Skeletal muscle cell (primary cell): ENCODE measurements at regions not wholly inside any gene's neighbourhood (a gene's known extent, or its start where the extent isn't known, plus 50 kb on each side); places are given as distances from the start of the nearest gene placed in this dataset.
A peak's percentile ranks its signal among the peaks of the same experiment; 100 is the strongest.
"Not testable (repeated sequence)": the region's sequence is repeated elsewhere in the genome, so short reads cannot be mapped to it uniquely, and the experiment has no call there.

Source experiments
- DNase-seq: peaks from one replicate; pipeline ENCODE4 v3.0.0-alpha.2; 2010; ENCODE audit warnings: low read depth
- H3K4me3 ChIP-seq: 2 replicates; pipeline ENCODE4 v1.5.1; 2011; ENCODE audit warnings: low read depth, mild to moderate bottlenecking, control low read depth, low read length, moderate library complexity

DNA sequence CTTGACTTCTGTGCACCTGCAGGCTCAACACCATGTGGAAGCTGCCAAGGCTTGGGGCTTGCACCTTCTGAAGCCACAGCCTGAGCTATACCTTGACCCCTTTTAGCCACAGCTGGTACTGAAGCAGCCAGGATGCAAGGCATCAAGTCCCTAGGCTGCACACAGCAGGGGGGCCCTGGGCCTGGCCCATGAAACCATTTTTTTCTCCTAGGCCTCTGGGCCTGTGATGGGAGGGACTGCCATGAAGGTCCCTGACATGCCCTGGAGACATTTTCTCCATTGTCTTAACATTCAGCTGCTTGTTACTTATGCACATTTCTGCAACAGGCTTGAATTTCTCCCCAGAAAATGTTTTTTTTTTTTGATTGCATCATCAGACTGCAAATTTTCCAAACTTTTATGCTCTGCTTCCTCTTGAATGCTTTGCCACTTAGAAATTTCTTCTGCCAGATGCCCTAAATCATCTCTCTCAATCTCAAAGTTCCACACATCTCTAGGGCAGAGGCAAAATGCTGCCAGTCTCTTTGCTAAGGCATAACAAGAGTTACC lies 260.2 kb downstream of the SPRY1 start:
- not testable (repeated sequence) for DNase-seq, H3K4me3 ChIP-seq

- not testable (repeated sequence) for H3K4me3 ChIP-seq, DNase-seq
Observed at GRCh38 chr4:123657606-123658005, 261.0 kb downstream of the SPRY1 start.

DNA sequence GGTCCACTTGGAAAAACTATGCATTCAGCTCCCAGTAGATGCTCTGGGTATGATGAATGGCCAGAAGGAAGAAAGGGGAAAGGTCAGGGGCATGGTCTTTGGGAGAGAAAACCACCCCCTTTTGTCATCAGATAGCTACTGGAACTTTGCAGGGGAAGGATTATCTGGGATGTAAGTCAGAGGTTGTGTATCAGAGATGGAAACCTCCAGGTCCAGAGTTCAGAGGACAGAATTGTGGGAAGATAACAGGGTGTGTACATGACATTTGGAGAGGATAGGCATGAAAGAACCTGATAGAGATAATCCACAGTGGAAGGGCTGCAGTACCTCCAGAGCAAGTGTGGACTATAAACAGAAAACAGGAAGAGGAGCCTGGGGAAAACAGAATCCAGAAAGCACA lies 262.7 kb downstream of the SPRY1 start:
- no peak overlapping the region for H3K4me3 ChIP-seq
- no peak for DNase-seq

DNA sequence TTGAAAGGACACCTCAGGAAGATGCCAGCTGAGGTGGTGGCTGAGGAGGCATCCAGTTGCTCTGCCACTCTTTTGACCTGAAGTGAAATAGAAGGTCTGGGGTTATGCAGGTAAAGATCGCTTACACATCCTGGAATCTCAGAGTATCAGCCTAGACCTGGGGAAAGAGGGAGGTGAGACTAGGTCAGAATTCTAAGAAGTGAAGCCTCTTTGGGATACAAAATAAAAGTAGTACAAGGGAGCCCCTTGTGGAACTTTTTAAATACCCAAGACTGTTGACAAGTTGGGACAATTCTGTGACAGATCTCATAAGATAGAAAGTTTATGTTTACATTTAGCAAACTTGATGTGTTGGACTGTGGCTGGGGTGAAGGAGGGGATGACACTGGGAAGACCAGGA lies 263.1 kb downstream of the SPRY1 start:
- no peak overlapping the region for H3K4me3 ChIP-seq
- DNase-seq, result no peak

GRCh38 chr4:123661080-123661737 lies 264.6 kb downstream of the SPRY1 start:
- H3K4me3 ChIP-seq, result no peak overlapping the region
- no peak for DNase-seq

DNA sequence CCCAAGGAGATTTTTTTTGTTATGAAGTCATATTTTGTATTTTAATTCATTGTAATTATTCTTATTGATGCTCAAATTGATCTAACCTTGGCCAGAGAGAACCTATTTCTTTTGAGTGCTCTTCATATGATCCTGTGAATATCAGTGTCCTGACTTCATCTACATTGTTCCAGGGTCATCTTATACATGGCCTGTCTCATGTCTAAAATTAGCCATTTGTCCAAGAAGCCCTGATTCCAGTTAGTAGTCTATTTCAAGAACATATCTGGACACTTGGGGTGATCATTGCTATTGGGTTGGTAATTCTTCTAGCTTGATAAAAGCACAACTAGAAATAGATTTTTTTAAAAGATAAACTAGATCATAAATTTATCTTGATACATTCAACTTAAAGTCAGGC lies 266.2 kb downstream of the SPRY1 start:
- no peak for DNase-seq
- H3K4me3 ChIP-seq, result no peak overlapping the region

GRCh38 chr4:123666486-123666885 lies 269.9 kb downstream of the SPRY1 start:
- no peak overlapping the region for H3K4me3 ChIP-seq
- DNase-seq, result no peak

GRCh38 chr4:123667496-123667895 lies 270.9 kb downstream of the SPRY1 start:
- peak; percentile 81 for DNase-seq

GRCh38 chr4:123667991-123668390 lies 271.4 kb downstream of the SPRY1 start:
- no peak overlapping the region for H3K4me3 ChIP-seq
- DNase-seq, result no peak

More at GRCh38 chr4:123667496-123667895, 270.9 kb downstream of the SPRY1 start:
- no peak overlapping the region for H3K4me3 ChIP-seq

GRCh38 chr4:123671636-123672404 lies 275.2 kb downstream of the SPRY1 start:
- H3K4me3 ChIP-seq, result no peak overlapping the region
- DNase-seq, result no peak

DNA sequence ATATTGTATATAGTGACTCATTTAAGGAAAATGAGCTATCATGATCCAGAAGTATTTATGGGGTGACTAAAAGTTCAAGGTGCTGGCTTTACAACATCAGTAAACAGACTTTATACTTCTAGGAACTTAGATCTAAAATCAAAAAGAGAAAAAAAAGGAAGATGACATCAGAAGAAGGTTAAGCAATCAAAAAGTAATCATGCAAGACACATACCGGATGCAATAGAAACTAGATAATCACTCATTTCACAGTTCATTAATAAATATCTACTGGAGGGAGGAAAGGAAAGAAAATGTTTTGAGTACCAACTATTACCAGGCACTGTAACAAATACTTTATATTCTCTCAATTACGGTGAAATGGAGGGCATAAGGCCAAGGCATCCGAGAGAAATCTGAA lies 276.4 kb downstream of the SPRY1 start:
- no peak overlapping the region for H3K4me3 ChIP-seq
- no peak for DNase-seq

- no peak overlapping the region for H3K4me3 ChIP-seq
- no peak for DNase-seq
Observed at GRCh38 chr4:123673971-123674370, 277.4 kb downstream of the SPRY1 start.

GRCh38 chr4:123674762-123675465 lies 278.3 kb downstream of the SPRY1 start:
- DNase-seq, result no peak
- no peak overlapping the region for H3K4me3 ChIP-seq

DNA sequence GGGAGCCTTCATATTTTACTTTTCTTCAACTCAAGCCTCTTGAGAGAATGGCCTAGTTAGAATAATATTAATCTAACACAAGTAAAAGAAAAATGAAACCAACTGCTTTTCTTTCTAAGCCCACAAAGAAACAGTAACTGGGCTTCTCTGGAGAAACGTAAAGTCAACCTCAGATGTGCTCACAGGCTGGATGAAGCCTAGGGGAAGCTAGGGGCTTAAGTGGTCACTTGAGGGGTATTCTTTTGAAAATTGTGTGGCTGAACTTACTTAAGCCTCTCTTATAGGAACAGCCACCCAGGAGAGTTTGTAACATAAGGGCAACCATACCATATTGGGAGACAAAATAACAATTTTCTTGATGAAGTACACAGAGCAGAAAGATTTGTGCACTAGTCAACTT lies 279.0 kb downstream of the SPRY1 start:
- DNase-seq, result no peak
- no peak overlapping the region for H3K4me3 ChIP-seq

- no peak overlapping the region for H3K4me3 ChIP-seq
- DNase-seq, result no peak
Observed at GRCh38 chr4:123676071-123676889, 279.7 kb downstream of the SPRY1 start.

DNA sequence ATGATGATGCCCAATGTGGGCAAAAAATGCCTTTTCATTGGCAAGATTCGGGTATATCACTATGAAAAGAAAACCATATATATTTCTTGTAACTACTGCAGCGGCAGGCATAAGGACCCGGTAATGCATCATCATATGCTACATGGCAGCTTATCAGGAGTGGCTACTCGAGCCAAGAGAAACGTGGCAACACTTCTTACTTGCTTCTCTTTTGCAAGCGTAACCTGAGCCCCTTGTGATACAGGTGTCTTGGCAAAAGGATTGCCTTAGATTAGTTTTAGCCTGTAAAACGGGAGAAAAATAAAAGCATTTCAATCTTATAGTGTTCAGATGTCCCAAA lies 280.3 kb downstream of the SPRY1 start:
- no peak overlapping the region for H3K4me3 ChIP-seq
- DNase-seq, result no peak

GRCh38 chr4:123682931-123683330 lies 286.3 kb downstream of the SPRY1 start:
- H3K4me3 ChIP-seq, result no peak overlapping the region
- DNase-seq, result no peak

DNA sequence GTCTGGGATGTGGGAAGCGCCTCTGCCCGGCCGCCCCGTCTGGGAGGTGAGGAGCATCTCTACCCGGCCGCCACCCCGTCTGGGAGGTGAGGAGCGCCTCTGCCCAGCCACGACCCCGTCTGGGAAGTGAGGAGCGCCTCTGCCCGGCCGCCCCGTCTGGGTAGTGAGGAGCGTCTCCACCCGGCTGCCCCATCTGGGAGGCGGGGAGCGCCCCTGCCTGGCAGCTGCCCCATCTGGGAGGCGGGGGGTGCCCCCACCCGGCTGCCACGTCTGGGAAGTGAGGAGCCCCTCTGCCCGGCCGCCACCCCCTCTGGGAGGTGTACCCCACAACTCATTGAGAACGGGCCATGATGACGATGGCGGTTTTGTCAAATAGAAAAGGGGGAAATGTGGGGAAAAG lies 288.3 kb downstream of the SPRY1 start:
- not testable (repeated sequence) for H3K4me3 ChIP-seq, DNase-seq

GRCh38 chr4:123695531-123695930 lies 298.9 kb downstream of the SPRY1 start:
- H3K4me3 ChIP-seq, DNase-seq: not testable (repeated sequence)
